BE2C (cell line): ENCODE measurements at regions not wholly inside any gene's neighbourhood (a gene's known extent, or its start where the extent isn't known, plus 50 kb on each side); places are given as distances from the start of the nearest gene placed in this dataset.

Source experiments
- DNase-seq: peaks from one replicate; pipeline ENCODE4 v3.0.0-alpha.2; 2020
- H3K27me3 ChIP-seq: fragments of 250-450 bp; sonication (Bioruptor Pico); 2 replicates; pipeline ENCODE4 v1.5.1; 2020; ENCODE audit warnings: mild to moderate bottlenecking
- H3K36me3 ChIP-seq: fragments of 250-450 bp; sonication (Bioruptor Pico); 2 replicates; pipeline ENCODE4 v1.5.1; 2020; ENCODE audit warnings: mild to moderate bottlenecking
- H3K4me1 ChIP-seq: fragments of 250-450 bp; sonication (Bioruptor Pico); 2 replicates; pipeline ENCODE4 v1.5.1; 2020
- H3K4me3 ChIP-seq: 2 replicates; pipeline ENCODE4 v1.5.1; 2011; ENCODE audit warnings: low read depth, low read length
- H3K9me3 ChIP-seq: fragments of 250-450 bp; sonication (Bioruptor Pico); 2 replicates; pipeline ENCODE4 v1.5.1; 2020
- CTCF ChIP-seq: IDR thresholded peaks from 2 replicates; pipeline ENCODE4 v1.5.1; 2012; ENCODE audit warnings: mild to moderate bottlenecking, low read depth, low read length

DNA sequence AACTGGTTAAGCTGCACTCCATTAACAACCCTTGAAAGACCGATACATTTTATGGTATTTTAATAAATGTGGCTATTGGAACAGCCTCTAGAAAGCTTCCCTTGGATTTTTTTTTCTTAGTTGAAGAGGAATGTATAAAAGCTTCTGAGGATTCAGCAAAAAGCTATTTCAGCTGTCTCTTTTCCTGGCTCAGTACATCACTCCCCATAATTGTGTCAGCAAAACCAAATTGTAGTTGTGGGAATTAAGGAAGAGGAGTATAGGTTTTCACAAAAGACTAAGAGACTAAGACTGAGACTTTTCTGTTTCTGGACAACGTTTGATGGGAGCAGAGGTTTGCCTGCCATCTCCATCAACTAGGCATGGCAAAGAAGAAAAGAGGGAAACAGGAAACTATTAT, 106.5 kb downstream of the C12orf50 start:
- H3K36me3 ChIP-seq = no peaks in the 10 kb centered on the region
- no peak for DNase-seq
- no peaks in the 10 kb centered on the region for H3K27me3 ChIP-seq
- TF ChIP-seq CTCF = no peak
- H3K4me3 ChIP-seq = no peak overlapping the region
- H3K9me3 ChIP-seq = no peaks in the 10 kb centered on the region
- peaks cover 21% of the 10 kb centered on the region for H3K4me1 ChIP-seq

- DNase-seq = no peak
- Histone ChIP-seq H3K36me3 (no peaks in the 10 kb centered on the region), H3K4me1 (peaks cover 21% of the 10 kb centered on the region), H3K9me3 (no peaks in the 10 kb centered on the region), H3K4me3 (no peak overlapping the region), H3K27me3 (no peaks in the 10 kb centered on the region)
- no peak for TF ChIP-seq CTCF
Measured at GRCh38 chr12:87921621-87922020, 107.6 kb downstream of the C12orf50 start.

- TF ChIP-seq CTCF = no peak
- Histone ChIP-seq H3K36me3 (no peaks in the 10 kb centered on the region), H3K4me1 (peaks cover 21% of the 10 kb centered on the region), H3K4me3 (no peak overlapping the region), H3K9me3 (no peaks in the 10 kb centered on the region), H3K27me3 (no peaks in the 10 kb centered on the region)
- no peak for DNase-seq
Measured at GRCh38 chr12:87920139-87920538, 109.1 kb downstream of the C12orf50 start.

- Histone ChIP-seq H3K4me3 (no peak overlapping the region), H3K27me3 (no peaks in the 10 kb centered on the region), H3K36me3 (no peaks in the 10 kb centered on the region), H3K4me1 (no peaks in the 10 kb centered on the region), H3K9me3 (no peaks in the 10 kb centered on the region; the same call in 1 of the 2 replicates)
- no peak for TF ChIP-seq CTCF
- DNase-seq = no peak
Measured at GRCh38 chr12:87901457-87901856, 127.7 kb downstream of the C12orf50 start.

GRCh38 chr12:87897662-87898061, 131.5 kb downstream of the C12orf50 start:
- Histone ChIP-seq H3K9me3 (no peaks in the 10 kb centered on the region; the same call in 1 of the 2 replicates), H3K4me1 (no peaks in the 10 kb centered on the region), H3K36me3 (no peaks in the 10 kb centered on the region), H3K27me3 (no peaks in the 10 kb centered on the region), H3K4me3 (no peak overlapping the region)
- DNase-seq = no peak
- no peak for TF ChIP-seq CTCF

DNA sequence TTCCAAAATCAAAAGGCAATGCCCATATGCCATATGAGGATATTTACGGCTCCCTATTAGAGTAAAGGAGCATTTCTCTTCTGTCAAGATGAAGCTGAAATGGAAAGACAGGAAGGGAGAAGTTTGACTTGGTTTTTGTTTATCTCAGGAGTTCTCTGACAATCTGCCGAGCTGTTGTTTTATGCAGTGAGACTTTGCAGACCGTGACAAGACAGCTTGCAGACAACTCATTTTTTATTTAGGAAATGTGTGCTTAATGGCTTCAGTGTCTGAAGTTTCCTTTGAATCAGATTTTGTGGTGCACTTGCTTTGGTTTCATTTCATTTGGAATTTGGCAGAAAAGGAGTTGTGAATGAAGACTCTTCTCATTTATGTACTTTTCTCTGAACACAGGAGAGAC, 145.4 kb downstream of the C12orf50 start:
- Histone ChIP-seq H3K36me3 (no peaks in the 10 kb centered on the region), H3K9me3 (no peaks in the 10 kb centered on the region), H3K4me3 (peak overlapping the region; percentile 17; the same call in 1 of the 2 replicates), H3K4me1 (0 out of 2 replicates have a peak, but pooled peaks cover 5% of the 10 kb centered on the region), H3K27me3 (no peaks in the 10 kb centered on the region)
- TF ChIP-seq CTCF = no peak
- no peak for DNase-seq
